NCI-H1694 treated with DMSO at 0.1 percent for 48 hours (cell line): ENCODE measurements at regions not wholly inside any gene's neighbourhood (a gene's known extent, or its start where the extent isn't known, plus 50 kb on each side); places are given as distances from the start of the nearest gene placed in this dataset.
"Not testable (repeated sequence)": the region's sequence is repeated elsewhere in the genome, so short reads cannot be mapped to it uniquely, and the experiment has no call there.

Source experiments
- DNase-seq: peaks from one replicate; lab custom pipeline; 2025; lab: John Stamatoyannopoulos, UW

GRCh38 chr17:30686538-30687479 is 137.7 kb downstream of the CRLF3 start:
- DNase-seq, result not testable (repeated sequence)

- not testable (repeated sequence) for DNase-seq
These were observed 142.2 kb downstream of the CRLF3 start for GRCh38 chr17:30682280-30682679.

- DNase-seq, result not testable (repeated sequence)
These were observed 143.8 kb downstream of the CRLF3 start for GRCh38 chr17:30680681-30681080.

- no peak for DNase-seq
These were observed 146.8 kb downstream of the CRLF3 start for GRCh38 chr17:30677550-30678249.

GRCh38 chr17:30675777-30676492 is 148.6 kb downstream of the CRLF3 start:
- DNase-seq, result not testable (repeated sequence)

GRCh38 chr17:30669217-30669649 is 155.3 kb downstream of the CRLF3 start:
- not testable (repeated sequence) for DNase-seq

GRCh38 chr17:30668360-30669181 is 155.9 kb downstream of the CRLF3 start:
- DNase-seq, result not testable (repeated sequence)

GRCh38 chr17:30667657-30668359 is 156.7 kb downstream of the CRLF3 start:
- DNase-seq, result not testable (repeated sequence)

GRCh38 chr17:30666838-30667656 is 157.4 kb downstream of the CRLF3 start:
- DNase-seq, result not testable (repeated sequence)

GRCh38 chr17:30663727-30664455 is 160.6 kb downstream of the CRLF3 start:
- not testable (repeated sequence) for DNase-seq

- not testable (repeated sequence) for DNase-seq
These were observed 167.3 kb downstream of the CRLF3 start for GRCh38 chr17:30657148-30657547.

- DNase-seq, result not testable (repeated sequence)
These were observed 171.5 kb downstream of the CRLF3 start for GRCh38 chr17:30653038-30653437.

- DNase-seq, result not testable (repeated sequence)
These were observed 172.9 kb downstream of the GOSR1 start for GRCh38 chr17:30650149-30650548.

- DNase-seq, result not testable (repeated sequence)
These were observed 170.9 kb downstream of the GOSR1 start for GRCh38 chr17:30648015-30648620.

- DNase-seq, result not testable (repeated sequence)
These were observed 168.7 kb downstream of the GOSR1 start for GRCh38 chr17:30645875-30646274.

GRCh38 chr17:30644713-30645112 is 167.5 kb downstream of the GOSR1 start:
- not testable (repeated sequence) for DNase-seq

GRCh38 chr17:30644287-30644686 is 167.1 kb downstream of the GOSR1 start:
- not testable (repeated sequence) for DNase-seq

GRCh38 chr17:30641428-30641827 is 164.2 kb downstream of the GOSR1 start:
- not testable (repeated sequence) for DNase-seq
